ENCODE measurements at regions not wholly inside any gene's neighbourhood (a gene's known extent, or its start where the extent isn't known, plus 50 kb on each side); places are given as distances from the start of the nearest gene placed in this dataset.

- Histone ChIP-seq H3K36me3 (no peaks in the 10 kb centered on the region), H3K27ac (no peak overlapping the region), H3K27me3 (no peaks in the 10 kb centered on the region), H3K9me3 (no peaks in the 10 kb centered on the region), H3K4me1 (ENCODE audit: insufficient read depth) (peaks cover 6% of the 10 kb centered on the region), H3K4me3 (no peak overlapping the region)
- intact Hi-C loops (cut with DNase I): no loop called here
- TF ChIP-seq CTCF (IDR thresholded peaks at IDR 0.05): no peak
- TF ChIP-seq EP300 (IDR thresholded peaks at IDR 0.05): no peak
- no peak for TF ChIP-seq POLR2A (IDR thresholded peaks at IDR 0.05)
- DNase-seq: no peak
These were observed 50.7 kb downstream of the ARHGAP35 start for GRCh38 chr19:46911456-46911855.

GRCh38 chr19:46913198-46913851, 52.5 kb downstream of the ARHGAP35 start:
- H3K27me3 ChIP-seq: no peaks in the 10 kb centered on the region
- intact Hi-C loops (cut with DNase I): no loop called here
- no peak for DNase-seq
- no peaks in the 10 kb centered on the region for H3K9me3 ChIP-seq
- H3K4me1 ChIP-seq (ENCODE audit: insufficient read depth): peaks cover 6% of the 10 kb centered on the region
- 31 to 46% (median 35%) methylated on average over 6 of the region's 6 CpGs for whole genome bisulfite sequencing, 3 donors
- no peaks in the 10 kb centered on the region for H3K36me3 ChIP-seq
- TF ChIP-seq EP300 (IDR thresholded peaks at IDR 0.05): no peak
- no peak for TF ChIP-seq CTCF (IDR thresholded peaks at IDR 0.05)
- TF ChIP-seq POLR2A (IDR thresholded peaks at IDR 0.05): no peak
- H3K27ac ChIP-seq: no peak overlapping the region
- H3K4me3 ChIP-seq: no peak overlapping the region

GRCh38 chr19:46913852-46914430, 53.1 kb downstream of the ARHGAP35 start:
- no peak for DNase-seq
- 23 to 30% (median 27%) methylated on average over 4 of the region's 4 CpGs for WGBS, 3 donors
- Histone ChIP-seq H3K27me3 (no peaks in the 10 kb centered on the region), H3K9me3 (no peaks in the 10 kb centered on the region), H3K4me1 (ENCODE audit: insufficient read depth) (peaks cover 6% of the 10 kb centered on the region), H3K27ac (peak overlapping the region in 1 of 2 donors; percentile 24), H3K36me3 (no peaks in the 10 kb centered on the region), H3K4me3 (no peak overlapping the region)
- intact Hi-C loops (cut with DNase I): no loop called here
- no peak for TF ChIP-seq POLR2A (IDR thresholded peaks at IDR 0.05)
- no peak for TF ChIP-seq CTCF (IDR thresholded peaks at IDR 0.05)
- TF ChIP-seq EP300 (IDR thresholded peaks at IDR 0.05): no peak

- Histone ChIP-seq H3K4me3 (no peak overlapping the region), H3K36me3 (no peaks in the 10 kb centered on the region), H3K4me1 (ENCODE audit: insufficient read depth) (peaks cover 6% of the 10 kb centered on the region), H3K27me3 (no peaks in the 10 kb centered on the region), H3K27ac (no peak overlapping the region), H3K9me3 (no peaks in the 10 kb centered on the region)
- TF ChIP-seq EP300 (IDR thresholded peaks at IDR 0.05) (no peak), POLR2A (IDR thresholded peaks at IDR 0.05) (no peak), CTCF (IDR thresholded peaks at IDR 0.05) (no peak)
- intact Hi-C loops (cut with DNase I): no loop called here
- no peak for DNase-seq
- WGBS, 3 donors: 72 to 82% (median 76%) methylated on average over 2 of the region's 2 CpGs
These were observed 54.6 kb downstream of the ARHGAP35 start for GRCh38 chr19:46915386-46915785.
